Activated CD4-positive, alpha-beta T cell treated with anti-CD3 and anti-CD28 coated beads, Interleukin-2, Interleukin-6, amounts not matched to agents 100 ng/mL and 50 ng/mL, durations not matched to agents 16 hours and 8 hours (primary cell): ENCODE measurements at regions not wholly inside any gene's neighbourhood (a gene's known extent, or its start where the extent isn't known, plus 50 kb on each side); places are given as distances from the start of the nearest gene placed in this dataset.
A peak's percentile ranks its signal among the peaks of the same experiment; 100 is the strongest.

Experiments used
- DNase-seq: peaks from one replicate; pipeline ENCODE4 v3.0.0-alpha.2; 2020

GRCh38 chr18:76179257-76179656 lies 315.8 kb downstream of the ZNF516 start:
- DNase-seq, result no peak

GRCh38 chr18:76177160-76177559 lies 317.9 kb downstream of the ZNF516 start:
- DNase-seq, result no peak

GRCh38 chr18:76174451-76174850 lies 320.6 kb downstream of the ZNF516 start:
- DNase-seq, result no peak

GRCh38 chr18:76169733-76170132 lies 325.3 kb downstream of the ZNF516 start:
- no peak for DNase-seq

- no peak for DNase-seq
These were observed 327.0 kb downstream of the ZNF516 start for GRCh38 chr18:76167845-76168621.

- DNase-seq, result no peak
These were observed 327.6 kb downstream of the ZNF516 start for GRCh38 chr18:76167410-76167809.

- no peak for DNase-seq
These were observed 332.2 kb downstream of the ZNF516 start for GRCh38 chr18:76162886-76163285.

- no peak for DNase-seq
These were observed 333.1 kb downstream of the ZNF516 start for GRCh38 chr18:76161983-76162382.

GRCh38 chr18:76153691-76154090 lies 341.4 kb downstream of the ZNF516 start:
- no peak for DNase-seq

- DNase-seq, result no peak
These were observed 345.3 kb downstream of the ZNF516 start for GRCh38 chr18:76149734-76150133.

GRCh38 chr18:76149284-76149683 lies 345.8 kb downstream of the ZNF516 start:
- DNase-seq, result no peak

GRCh38 chr18:76145521-76146376 lies 349.3 kb downstream of the ZNF516 start:
- no peak for DNase-seq

GRCh38 chr18:76144844-76145243 lies 350.2 kb downstream of the ZNF516 start:
- no peak for DNase-seq

- no peak for DNase-seq
These were observed 352.4 kb downstream of the ZNF516 start for GRCh38 chr18:76142611-76143010.

- DNase-seq, result no peak
These were observed 355.2 kb downstream of the ZNF516 start for GRCh38 chr18:76139844-76140243.

- no peak for DNase-seq
These were observed 357.8 kb downstream of the ZNF516 start for GRCh38 chr18:76137216-76137615.

GRCh38 chr18:76136701-76137100 lies 358.3 kb downstream of the ZNF516 start:
- DNase-seq, result no peak

GRCh38 chr18:76134628-76135027 lies 360.4 kb downstream of the ZNF516 start:
- peak; percentile 3 for DNase-seq

GRCh38 chr18:76133873-76134272 lies 361.2 kb downstream of the ZNF516 start:
- DNase-seq, result no peak

- peak; percentile 30 for DNase-seq
These were observed 363.3 kb downstream of the ZNF516 start for GRCh38 chr18:76131738-76132137.

- DNase-seq, result no peak
These were observed 364.2 kb downstream of the ZNF516 start for GRCh38 chr18:76130845-76131244.

- no peak for DNase-seq
These were observed 368.7 kb downstream of the ZNF516 start for GRCh38 chr18:76126327-76126726.

GRCh38 chr18:76121011-76121410 lies 374.0 kb downstream of the ZNF516 start:
- DNase-seq, result no peak

GRCh38 chr18:76115580-76115979 lies 379.5 kb downstream of the ZNF516 start:
- DNase-seq, result no peak
